HG02981 (cell line): ENCODE measurements at regions not wholly inside any gene's neighbourhood (a gene's known extent, or its start where the extent isn't known, plus 50 kb on each side); places are given as distances from the start of the nearest gene placed in this dataset.
"Not testable (repeated sequence)": the region's sequence is repeated elsewhere in the genome, so short reads cannot be mapped to it uniquely, and the experiment has no call there.

ENCODE experiments used
- ATAC-seq: cut with Tn5 transposase; IDR thresholded peaks from one replicate; pipeline ENCODE4 v1.9.1; 2021; ENCODE audit warnings: mild to moderate bottlenecking, moderate library complexity; ENCODE audit not compliant: unreplicated experiment

GRCh38 chr14:25444381-25444780 lies 394.4 kb upstream of the STXBP6 start:
- ATAC-seq = no peak

GRCh38 chr14:25440382-25440781 lies 390.4 kb upstream of the STXBP6 start:
- not testable (repeated sequence) for ATAC-seq

- no peak for ATAC-seq
Measured at GRCh38 chr14:25436906-25437305, 387.0 kb upstream of the STXBP6 start.

- ATAC-seq = no peak
Measured at GRCh38 chr14:25436288-25436875, 386.4 kb upstream of the STXBP6 start.

GRCh38 chr14:25431211-25432076 lies 381.5 kb upstream of the STXBP6 start:
- ATAC-seq = no peak

GRCh38 chr14:25430808-25431207 lies 380.9 kb upstream of the STXBP6 start:
- no peak for ATAC-seq

- no peak for ATAC-seq
Measured at GRCh38 chr14:25412998-25413397, 363.1 kb upstream of the STXBP6 start.

- ATAC-seq = no peak
Measured at GRCh38 chr14:25411781-25412757, 362.1 kb upstream of the STXBP6 start.

GRCh38 chr14:25406818-25407217 lies 356.9 kb upstream of the STXBP6 start:
- ATAC-seq = no peak

- peak; percentile 60 for ATAC-seq
Measured at GRCh38 chr14:25400607-25401206, 350.8 kb upstream of the STXBP6 start.

- ATAC-seq = peak; percentile 75
Measured at GRCh38 chr14:25396128-25396527, 346.2 kb upstream of the STXBP6 start.

GRCh38 chr14:25394791-25395391 lies 344.9 kb upstream of the STXBP6 start:
- no peak for ATAC-seq

- ATAC-seq = no peak
Measured at GRCh38 chr14:25394356-25394755, 344.4 kb upstream of the STXBP6 start.

GRCh38 chr14:25389948-25390347 lies 340.0 kb upstream of the STXBP6 start:
- ATAC-seq = no peak

GRCh38 chr14:25381498-25381897 lies 331.6 kb upstream of the STXBP6 start:
- ATAC-seq = no peak

GRCh38 chr14:25375639-25376038 lies 325.7 kb upstream of the STXBP6 start:
- ATAC-seq = no peak

GRCh38 chr14:25371068-25371467 lies 321.1 kb upstream of the STXBP6 start:
- no peak for ATAC-seq

GRCh38 chr14:25370057-25370456 lies 320.1 kb upstream of the STXBP6 start:
- ATAC-seq = not testable (repeated sequence)

GRCh38 chr14:25358330-25358729 lies 308.4 kb upstream of the STXBP6 start:
- no peak for ATAC-seq

GRCh38 chr14:25351269-25351668 lies 301.3 kb upstream of the STXBP6 start:
- ATAC-seq = no peak
